Prostate gland (tissue), 2 donors: ENCODE measurements at regions not wholly inside any gene's neighbourhood (a gene's known extent, or its start where the extent isn't known, plus 50 kb on each side); places are given as distances from the start of the nearest gene placed in this dataset.

ENCODE experiments used
- POLR2A ChIP-seq: fragments of 450-650 bp; IDR thresholded peaks from one replicate; pipeline ENCODE4 v1.6.1; 2016; ENCODE audit warnings: antibody characterized with exemption, mild to moderate bottlenecking
- TF ChIP-seq, protein P1 (sequence below), 4 experiments: fragments of 200-600 bp in 2 of 4; fragments of 450-650 bp in 2 of 4; sonication (generic) in 2 of 4; IDR thresholded peaks; 1 replicate in 3 of 4; 2 replicates in 1 of 4; pipeline ENCODE4 v1.5.1; 2016 to 2019; ENCODE audit warnings: antibody characterized with exemption in 4 of 4, mild to moderate bottlenecking in 2 of 4, moderate library complexity in 2 of 4

- TF ChIP-seq, protein P1, sequence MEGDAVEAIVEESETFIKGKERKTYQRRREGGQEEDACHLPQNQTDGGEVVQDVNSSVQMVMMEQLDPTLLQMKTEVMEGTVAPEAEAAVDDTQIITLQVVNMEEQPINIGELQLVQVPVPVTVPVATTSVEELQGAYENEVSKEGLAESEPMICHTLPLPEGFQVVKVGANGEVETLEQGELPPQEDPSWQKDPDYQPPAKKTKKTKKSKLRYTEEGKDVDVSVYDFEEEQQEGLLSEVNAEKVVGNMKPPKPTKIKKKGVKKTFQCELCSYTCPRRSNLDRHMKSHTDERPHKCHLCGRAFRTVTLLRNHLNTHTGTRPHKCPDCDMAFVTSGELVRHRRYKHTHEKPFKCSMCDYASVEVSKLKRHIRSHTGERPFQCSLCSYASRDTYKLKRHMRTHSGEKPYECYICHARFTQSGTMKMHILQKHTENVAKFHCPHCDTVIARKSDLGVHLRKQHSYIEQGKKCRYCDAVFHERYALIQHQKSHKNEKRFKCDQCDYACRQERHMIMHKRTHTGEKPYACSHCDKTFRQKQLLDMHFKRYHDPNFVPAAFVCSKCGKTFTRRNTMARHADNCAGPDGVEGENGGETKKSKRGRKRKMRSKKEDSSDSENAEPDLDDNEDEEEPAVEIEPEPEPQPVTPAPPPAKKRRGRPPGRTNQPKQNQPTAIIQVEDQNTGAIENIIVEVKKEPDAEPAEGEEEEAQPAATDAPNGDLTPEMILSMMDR (IDR thresholded peaks at IDR 0.05) = no peak
- no peak for TF ChIP-seq POLR2A
Measured at GRCh38 chr9:38131729-38132128, 62.7 kb upstream of the SHB start.
